Endodermal cell (in vitro differentiated cells): ENCODE measurements at regions not wholly inside any gene's neighbourhood (a gene's known extent, or its start where the extent isn't known, plus 50 kb on each side); places are given as distances from the start of the nearest gene placed in this dataset.
"Not testable (repeated sequence)": the region's sequence is repeated elsewhere in the genome, so short reads cannot be mapped to it uniquely, and the experiment has no call there.

Source experiments
- DNase-seq: peaks from one replicate; pipeline ENCODE4 v3.0.0-alpha.2; 2017
- H3K27ac ChIP-seq: 2 replicates; pipeline ENCODE4 v1.5.1; 2013; ENCODE audit warnings: mild to moderate bottlenecking, low read depth, low read length, moderate library complexity
- H3K27me3 ChIP-seq: 2 replicates; pipeline ENCODE4 v1.6.1; 2013; ENCODE audit warnings: mild to moderate bottlenecking, low read length, moderate library complexity; ENCODE audit not compliant: insufficient read depth, control insufficient read depth, poor library complexity, severe bottlenecking
- H3K36me3 ChIP-seq: 2 replicates; pipeline ENCODE4 v1.7.0; 2013; ENCODE audit warnings: mild to moderate bottlenecking, low read length, moderate library complexity; ENCODE audit not compliant: control insufficient read depth, insufficient read depth
- H3K4me1 ChIP-seq: one replicate; pipeline ENCODE4 v1.7.0; 2013; ENCODE audit warnings: low read length; ENCODE audit not compliant: control insufficient read depth, insufficient read depth
- H3K4me3 ChIP-seq: 2 replicates; pipeline ENCODE4 v1.5.1; 2013; ENCODE audit warnings: mild to moderate bottlenecking, low read length, moderate library complexity
- H3K9ac ChIP-seq: 2 replicates; pipeline ENCODE4 v1.6.1; 2013; ENCODE audit warnings: mild to moderate bottlenecking, low read length, moderate library complexity; ENCODE audit not compliant: poor library complexity, severe bottlenecking; ENCODE audit errors: extremely low read depth
- H3K9me3 ChIP-seq: 2 replicates; pipeline ENCODE4 v1.6.1; 2013; ENCODE audit warnings: mild to moderate bottlenecking, low read length, moderate library complexity; ENCODE audit not compliant: control insufficient read depth
- H3K27ac Mint-ChIP-seq: 2 replicates; pipeline ENCODE4 v1.8.0; 2020; ENCODE audit warnings: mixed read lengths
- H3K27me3 Mint-ChIP-seq: 2 replicates; pipeline ENCODE4 v1.8.0; 2021; ENCODE audit warnings: mild to moderate bottlenecking, mixed read lengths; ENCODE audit not compliant: insufficient read depth
- H3K36me3 Mint-ChIP-seq: 2 replicates; pipeline ENCODE4 v1.8.0; 2020; ENCODE audit warnings: low read depth, mixed read lengths
- H3K4me1 Mint-ChIP-seq: 2 replicates; pipeline ENCODE4 v1.8.0; 2020; ENCODE audit warnings: mixed read lengths
- H3K4me3 Mint-ChIP-seq: 2 replicates; pipeline ENCODE4 v1.8.0; 2020; ENCODE audit warnings: mild to moderate bottlenecking, moderate library complexity, mixed read lengths
- H3K9me3 Mint-ChIP-seq: 2 replicates; pipeline ENCODE4 v1.8.0; 2020; ENCODE audit warnings: mild to moderate bottlenecking, mixed read lengths
- CTCF ChIP-seq: fragments of 200-600 bp; sonication (generic); conservative IDR thresholded peaks from 2 replicates; pipeline ENCODE4 v1.5.0; 2021; ENCODE audit warnings: antibody characterized with exemption, mild to moderate bottlenecking
- WGBS, 2 experiments: methylation state at CpG; one replicate each; pipeline versions ENCODE4 v1.1.5 to v1.1.7; 2013; ENCODE audit warnings: missing lambda C conversion rate in 2 of 2, mixed read lengths in 1 of 2; ENCODE audit not compliant: insufficient coverage in 1 of 2, insufficient read length in 1 of 2; 5-methylcytosine and 5-hydroxymethylcytosine counted together

- no peak overlapping the region for H3K27ac Mint-ChIP-seq
- peaks cover 3% of the 10 kb centered on the region for H3K4me1 Mint-ChIP-seq
- H3K4me1 ChIP-seq, result no peaks in the 10 kb centered on the region
- no peaks in the 10 kb centered on the region for H3K27me3 ChIP-seq
- no peak for TF ChIP-seq CTCF
- peaks cover 1% of the 10 kb centered on the region for H3K9me3 Mint-ChIP-seq
- H3K9me3 ChIP-seq, result no peaks in the 10 kb centered on the region
- no peaks in the 10 kb centered on the region for H3K27me3 Mint-ChIP-seq
- no peak for DNase-seq
- H3K27ac ChIP-seq, result no peak overlapping the region
- no peaks in the 10 kb centered on the region for H3K36me3 ChIP-seq
- no peak overlapping the region for H3K9ac ChIP-seq
- WGBS, 2 experiments, result 43 to 44% methylated on average over 1 of the region's 2 CpGs
- no peaks in the 10 kb centered on the region for H3K36me3 Mint-ChIP-seq
- H3K4me3 Mint-ChIP-seq, result no peak overlapping the region
- H3K4me3 ChIP-seq, result no peak overlapping the region
These were observed 90.8 kb upstream of the OTUD4 start for GRCh38 chr4:145271194-145271593.

GRCh38 chr4:145266881-145267280, 86.5 kb upstream of the OTUD4 start:
- no peaks in the 10 kb centered on the region for H3K36me3 Mint-ChIP-seq

GRCh38 chr4:145260091-145260490, 79.7 kb upstream of the OTUD4 start:
- H3K4me1 Mint-ChIP-seq, result no peaks in the 10 kb centered on the region
- DNase-seq, result peak; percentile 79
- H3K27ac Mint-ChIP-seq, result no peak overlapping the region
- TF ChIP-seq CTCF, result no peak
- Histone ChIP-seq H3K27me3 (no peaks in the 10 kb centered on the region), H3K27ac (no peak overlapping the region), H3K4me1 (no peaks in the 10 kb centered on the region), H3K9ac (no peak overlapping the region), H3K4me3 (peak overlapping the region; percentile 43), H3K9me3 (peaks cover 28% of the 10 kb centered on the region), H3K36me3 (no peaks in the 10 kb centered on the region)
- no peaks in the 10 kb centered on the region for H3K27me3 Mint-ChIP-seq
- peaks cover 36% of the 10 kb centered on the region for H3K9me3 Mint-ChIP-seq
- peaks cover 3% of the 10 kb centered on the region for H3K36me3 Mint-ChIP-seq
- no peak overlapping the region for H3K4me3 Mint-ChIP-seq
- WGBS, 2 experiments, result 69 to 81% methylated on average over 2 to 3 of the region's 3 CpGs

More at GRCh38 chr4:145266881-145267280, 86.5 kb upstream of the OTUD4 start:
- H3K36me3 ChIP-seq, result no peaks in the 10 kb centered on the region
- Mint-ChIP-seq H3K27me3 (no peaks in the 10 kb centered on the region), H3K4me3 (no peak overlapping the region), H3K27ac (no peak overlapping the region), H3K9me3 (peaks cover 1% of the 10 kb centered on the region), H3K4me1 (peaks cover 3% of the 10 kb centered on the region)
- no peak for DNase-seq
- WGBS, 2 experiments, result 33 to 63% methylated on average over 1 to 2 of the region's 2 CpGs
- no peaks in the 10 kb centered on the region for H3K9me3 ChIP-seq
- no peak for TF ChIP-seq CTCF
- no peak overlapping the region for H3K27ac ChIP-seq
- no peaks in the 10 kb centered on the region for H3K4me1 ChIP-seq
- H3K9ac ChIP-seq, result no peak overlapping the region
- no peak overlapping the region for H3K4me3 ChIP-seq
- H3K27me3 ChIP-seq, result no peaks in the 10 kb centered on the region

GRCh38 chr4:145255311-145255710, 74.9 kb upstream of the OTUD4 start:
- not testable (repeated sequence) for H3K9ac ChIP-seq, H3K4me1 Mint-ChIP-seq, H3K27ac ChIP-seq, DNase-seq, H3K4me3 ChIP-seq, H3K27ac Mint-ChIP-seq, H3K36me3 ChIP-seq, H3K36me3 Mint-ChIP-seq, H3K4me1 ChIP-seq, H3K27me3 Mint-ChIP-seq, H3K4me3 Mint-ChIP-seq, H3K27me3 ChIP-seq
- peaks cover 25% of the 10 kb centered on the region for H3K9me3 Mint-ChIP-seq
- peaks cover 20% of the 10 kb centered on the region for H3K9me3 ChIP-seq
- WGBS, 2 experiments, result 82 to 88% methylated on average over 4 of the region's 4 CpGs
